ENCODE measurements at regions not wholly inside any gene's neighbourhood (a gene's known extent, or its start where the extent isn't known, plus 50 kb on each side); places are given as distances from the start of the nearest gene placed in this dataset.

DNA sequence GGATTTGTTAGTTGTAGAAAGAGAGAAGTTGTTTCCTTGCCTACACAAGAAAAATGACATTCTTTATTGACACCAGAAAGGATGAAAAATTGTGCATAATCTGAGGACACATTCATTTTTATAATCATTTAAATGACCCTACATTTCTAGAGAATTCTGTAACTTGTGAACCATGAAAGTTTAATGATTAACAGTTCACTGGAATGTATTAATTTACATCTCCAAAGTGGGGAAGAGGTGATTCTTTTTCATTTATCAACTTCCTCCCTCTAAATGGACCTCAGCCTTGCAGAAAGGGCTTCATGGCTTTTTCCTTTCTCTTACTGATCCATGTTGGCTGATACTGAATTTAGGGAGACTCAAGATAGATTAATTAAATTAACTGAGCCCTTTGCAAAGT, 565.2 kb upstream of the LINC00305 start (continued):
- no peak for TF ChIP-seq ARID4B (CRISPR knock-in tag; IDR thresholded peaks at IDR 0.05; ENCODE audit: borderline replicate concordance)
- TF ChIP-seq OVOL2 (CRISPR knock-in tag; IDR thresholded peaks at IDR 0.05; ENCODE audit: borderline replicate concordance): no peak
- TF ChIP-seq ZNF425 (CRISPR knock-in tag; conservative IDR thresholded peaks at IDR 0.05): no peak

DNA sequence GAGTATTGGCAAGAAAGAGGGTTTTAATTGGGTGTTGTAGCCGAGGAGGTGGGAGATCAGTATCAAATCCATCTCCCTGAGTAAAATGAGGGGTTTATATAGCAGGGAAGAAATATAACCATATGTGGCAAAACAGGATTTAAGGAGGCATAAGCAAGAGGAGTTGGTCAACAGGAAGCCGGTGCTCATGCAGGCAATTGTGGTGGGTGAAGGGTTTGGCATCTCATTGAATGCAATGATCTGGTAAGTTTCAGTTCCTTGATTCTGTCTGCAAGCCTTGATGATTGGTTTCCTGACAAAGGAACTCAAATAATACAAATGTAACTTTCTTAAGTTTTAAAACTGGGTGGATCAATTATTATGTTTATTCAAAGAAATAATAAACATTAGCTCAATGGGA, 564.4 kb upstream of the LINC00305 start:
- TF ChIP-seq SOX15 (CRISPR knock-in tag; IDR thresholded peaks at IDR 0.05) (no peak), PRDM15 (CRISPR knock-in tag; IDR thresholded peaks at IDR 0.05) (no peak), NFATC4 (CRISPR knock-in tag; IDR thresholded peaks at IDR 0.05) (no peak), JAZF1 (CRISPR knock-in tag; IDR thresholded peaks at IDR 0.05) (no peak), GRHL2 (CRISPR knock-in tag; IDR thresholded peaks at IDR 0.05; ENCODE audit: insufficient replicate concordance, severe bottlenecking) (no peak), GABPB1 (CRISPR knock-in tag; IDR thresholded peaks at IDR 0.05) (no peak)
- TF ChIP-seq, protein P1, sequence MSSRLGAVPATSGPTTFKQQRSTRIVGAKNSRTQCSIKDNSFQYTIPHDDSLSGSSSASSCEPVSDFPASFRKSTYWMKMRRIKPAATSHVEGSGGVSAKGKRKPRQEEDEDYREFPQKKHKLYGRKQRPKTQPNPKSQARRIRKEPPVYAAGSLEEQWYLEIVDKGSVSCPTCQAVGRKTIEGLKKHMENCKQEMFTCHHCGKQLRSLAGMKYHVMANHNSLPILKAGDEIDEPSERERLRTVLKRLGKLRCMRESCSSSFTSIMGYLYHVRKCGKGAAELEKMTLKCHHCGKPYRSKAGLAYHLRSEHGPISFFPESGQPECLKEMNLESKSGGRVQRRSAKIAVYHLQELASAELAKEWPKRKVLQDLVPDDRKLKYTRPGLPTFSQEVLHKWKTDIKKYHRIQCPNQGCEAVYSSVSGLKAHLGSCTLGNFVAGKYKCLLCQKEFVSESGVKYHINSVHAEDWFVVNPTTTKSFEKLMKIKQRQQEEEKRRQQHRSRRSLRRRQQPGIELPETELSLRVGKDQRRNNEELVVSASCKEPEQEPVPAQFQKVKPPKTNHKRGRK (CRISPR knock-in tag; IDR thresholded peaks at IDR 0.05; ENCODE audit: borderline replicate concordance): no peak
- no peak for DNase-seq (ENCODE audit: low spot score)
- CTCF ChIA-PET: no interaction called here
- Mint-ChIP-seq H3K36me3 (no peaks in the 10 kb centered on the region), H3K4me3 (no peak overlapping the region), H3K9me3 (no peaks in the 10 kb centered on the region), H3K27ac (no peak overlapping the region), H3K27me3 (ENCODE audit: low read depth) (no peaks in the 10 kb centered on the region), H3K4me1 (peaks cover 15% of the 10 kb centered on the region)
- no peak for ATAC-seq
- POLR2A ChIA-PET: no interaction called here

GRCh38 chr18:64712035-64712434, 563.1 kb upstream of the LINC00305 start:
- H3K4me1 Mint-ChIP-seq: peaks cover 15% of the 10 kb centered on the region
- DNase-seq (ENCODE audit: low spot score): no peak
- H3K9me3 Mint-ChIP-seq: no peaks in the 10 kb centered on the region
- no peak for ATAC-seq
- no peak overlapping the region for H3K4me3 Mint-ChIP-seq
- no peaks in the 10 kb centered on the region for H3K36me3 Mint-ChIP-seq
- CTCF ChIA-PET: no interaction called here
- POLR2A ChIA-PET: no interaction called here
- H3K27ac Mint-ChIP-seq: no peak overlapping the region
- no peaks in the 10 kb centered on the region for H3K27me3 Mint-ChIP-seq (ENCODE audit: low read depth)
- TF ChIP-seq ARID4B (CRISPR knock-in tag; IDR thresholded peaks at IDR 0.05; ENCODE audit: borderline replicate concordance) (no peak), SMAD4 (CRISPR knock-in tag; IDR thresholded peaks at IDR 0.05) (no peak), ZMAT4 (CRISPR knock-in tag; IDR thresholded peaks at IDR 0.05) (no peak), ATF3 (CRISPR knock-in tag; conservative IDR thresholded peaks at IDR 0.05) (no peak), OVOL2 (CRISPR knock-in tag; IDR thresholded peaks at IDR 0.05; ENCODE audit: borderline replicate concordance) (no peak), ATF1 (CRISPR knock-in tag; IDR thresholded peaks at IDR 0.05) (no peak), TEAD4 (CRISPR knock-in tag; IDR thresholded peaks at IDR 0.05) (no peak), NR2C2 (CRISPR knock-in tag; IDR thresholded peaks at IDR 0.05) (no peak), GRHL2 (CRISPR knock-in tag; IDR thresholded peaks at IDR 0.05; ENCODE audit: insufficient replicate concordance, severe bottlenecking) (no peak)
